ENCODE measurements at regions not wholly inside any gene's neighbourhood (a gene's known extent, or its start where the extent isn't known, plus 50 kb on each side); places are given as distances from the start of the nearest gene placed in this dataset.

- no peak for DNase-seq (ENCODE audit: extremely low read depth, low read depth)
- no peak overlapping the region for H3K4me3 ChIP-seq (replicated peaks; ENCODE audit: low read depth, low read length)
- no peak for TF ChIP-seq CTCF (IDR thresholded peaks at IDR 0.05; ENCODE audit: low read depth, low read length, missing control alignments)
Measured at GRCh38 chr20:51120438-51120837, 97.5 kb upstream of the KCNG1 start.

GRCh38 chr20:51119914-51120313 lies 97.0 kb upstream of the KCNG1 start:
- no peak overlapping the region for H3K4me3 ChIP-seq (replicated peaks; ENCODE audit: low read depth, low read length)
- no peak for DNase-seq (ENCODE audit: extremely low read depth, low read depth)

GRCh38 chr20:51118985-51119527 lies 96.1 kb upstream of the KCNG1 start:
- TF ChIP-seq CTCF (IDR thresholded peaks at IDR 0.05; ENCODE audit: low read depth, low read length, missing control alignments): no peak
- H3K4me3 ChIP-seq (replicated peaks; ENCODE audit: low read depth, low read length): no peak overlapping the region
- DNase-seq (ENCODE audit: extremely low read depth, low read depth): no peak

More at GRCh38 chr20:51119914-51120313, 97.0 kb upstream of the KCNG1 start:
- no peak for TF ChIP-seq CTCF (IDR thresholded peaks at IDR 0.05; ENCODE audit: low read depth, low read length, missing control alignments)

GRCh38 chr20:51118216-51118615 lies 95.3 kb upstream of the KCNG1 start:
- DNase-seq (ENCODE audit: extremely low read depth, low read depth): no peak
- H3K4me3 ChIP-seq (replicated peaks; ENCODE audit: low read depth, low read length): no peak overlapping the region
- TF ChIP-seq CTCF (IDR thresholded peaks at IDR 0.05; ENCODE audit: low read depth, low read length, missing control alignments): no peak

- no peak for TF ChIP-seq CTCF (IDR thresholded peaks at IDR 0.05; ENCODE audit: low read depth, low read length, missing control alignments)
- no peak overlapping the region for H3K4me3 ChIP-seq (replicated peaks; ENCODE audit: low read depth, low read length)
- no peak for DNase-seq (ENCODE audit: extremely low read depth, low read depth)
Measured at GRCh38 chr20:51116765-51117686, 94.1 kb upstream of the KCNG1 start.

- TF ChIP-seq CTCF (IDR thresholded peaks at IDR 0.05; ENCODE audit: low read depth, low read length, missing control alignments): no peak
- H3K4me3 ChIP-seq (replicated peaks; ENCODE audit: low read depth, low read length): no peak overlapping the region
- DNase-seq (ENCODE audit: extremely low read depth, low read depth): no peak
Measured at GRCh38 chr20:51111290-51111689, 88.4 kb upstream of the KCNG1 start.
